GM18873 (cell line): ENCODE measurements at regions not wholly inside any gene's neighbourhood (a gene's known extent, or its start where the extent isn't known, plus 50 kb on each side); places are given as distances from the start of the nearest gene placed in this dataset.

Experiments
- ATAC-seq: cut with Tn5 transposase; IDR thresholded peaks from one replicate; pipeline ENCODE4 v1.9.1; 2021; ENCODE audit warnings: mild to moderate bottlenecking, moderate library complexity, moderate number of reproducible peaks; ENCODE audit not compliant: unreplicated experiment, low FRiP score

DNA sequence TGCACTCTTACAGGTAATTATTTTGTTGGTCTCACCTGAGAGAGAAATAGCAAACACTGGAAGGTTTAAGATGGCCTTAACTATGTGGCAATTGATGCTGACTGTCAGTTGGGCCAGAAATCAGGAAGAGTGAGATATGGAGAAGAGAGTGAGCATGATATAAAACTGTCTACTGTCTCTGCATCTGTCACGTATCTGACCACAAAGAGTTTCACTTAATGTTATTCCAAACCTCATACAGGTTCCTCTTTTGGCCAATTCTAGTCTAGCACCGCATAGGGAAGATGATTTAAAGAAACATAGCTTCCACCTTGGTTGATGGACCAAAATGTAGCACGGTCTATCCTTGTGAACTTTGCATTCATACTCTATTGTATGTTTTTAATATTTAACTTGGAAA lies 381.0 kb upstream of the BOD1L1 start:
- no peak for ATAC-seq

DNA sequence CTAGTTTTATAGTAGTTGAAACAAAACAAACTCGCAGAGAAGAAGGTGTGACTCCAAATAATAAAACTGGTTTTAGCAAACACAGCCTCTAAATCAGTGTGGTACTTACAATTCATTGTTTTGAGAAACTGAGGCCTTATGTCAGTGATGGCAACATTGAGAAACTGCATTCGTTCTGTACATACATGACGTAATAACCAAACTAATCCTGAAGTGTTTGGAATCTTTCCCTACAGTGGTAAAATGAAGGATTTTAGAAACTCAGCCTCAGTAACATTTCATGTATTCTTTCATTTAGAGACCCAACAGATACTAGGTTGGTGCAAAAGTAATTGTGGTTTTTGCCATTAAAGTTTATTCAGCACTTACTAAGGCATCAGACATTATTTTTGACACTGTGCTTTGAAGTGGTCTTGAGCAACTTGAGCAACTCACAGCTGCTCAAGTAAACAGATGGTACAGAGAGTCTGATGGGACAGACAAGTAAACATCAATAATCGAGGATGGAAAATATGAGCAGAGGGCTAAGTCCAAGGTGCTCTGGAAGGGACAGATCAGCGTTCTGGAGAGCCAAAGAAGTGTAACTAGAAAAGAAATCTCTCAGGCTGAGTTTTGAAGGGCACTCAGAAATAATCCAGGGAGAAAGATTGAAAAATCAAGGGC lies 390.8 kb upstream of the BOD1L1 start:
- ATAC-seq, result no peak

DNA sequence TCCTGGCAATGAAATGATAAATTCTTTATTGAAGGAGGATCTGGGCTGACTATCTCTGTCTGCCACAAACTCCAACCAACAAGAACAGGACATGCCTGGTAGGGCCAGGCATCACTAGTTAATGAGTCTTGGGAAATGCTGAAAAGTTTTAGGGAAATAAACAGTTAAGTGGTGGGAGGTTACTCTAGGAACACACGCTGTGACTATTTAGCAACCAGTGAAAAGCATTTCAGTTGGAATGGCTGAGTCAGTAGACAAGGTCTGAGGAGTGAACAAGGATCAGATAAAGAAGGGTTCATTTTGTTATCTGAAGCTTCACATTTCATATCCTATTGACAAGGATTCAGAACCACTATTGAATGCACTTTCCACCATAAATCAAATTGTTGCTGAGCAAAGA lies 394.9 kb upstream of the BOD1L1 start:
- ATAC-seq, result no peak

DNA sequence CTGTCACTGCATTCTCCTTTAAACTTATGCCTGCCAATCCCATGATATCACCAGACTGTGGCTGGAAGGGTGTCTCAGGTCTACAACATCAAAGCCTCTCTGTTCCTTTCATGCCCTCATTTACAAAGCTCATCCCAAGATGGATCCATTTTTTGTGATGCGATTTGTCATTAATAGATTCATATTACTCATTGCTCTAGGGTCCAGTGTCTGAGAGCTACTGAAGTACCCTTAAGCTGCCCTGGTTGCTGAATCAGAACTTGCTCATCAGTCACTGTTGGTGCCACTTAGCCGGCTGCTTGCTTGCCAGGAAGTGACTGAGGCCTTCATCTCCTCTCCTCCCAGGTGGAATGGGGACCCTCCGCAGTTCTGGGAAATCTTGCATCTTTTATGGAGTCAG lies 395.5 kb upstream of the BOD1L1 start:
- ATAC-seq, result no peak

DNA sequence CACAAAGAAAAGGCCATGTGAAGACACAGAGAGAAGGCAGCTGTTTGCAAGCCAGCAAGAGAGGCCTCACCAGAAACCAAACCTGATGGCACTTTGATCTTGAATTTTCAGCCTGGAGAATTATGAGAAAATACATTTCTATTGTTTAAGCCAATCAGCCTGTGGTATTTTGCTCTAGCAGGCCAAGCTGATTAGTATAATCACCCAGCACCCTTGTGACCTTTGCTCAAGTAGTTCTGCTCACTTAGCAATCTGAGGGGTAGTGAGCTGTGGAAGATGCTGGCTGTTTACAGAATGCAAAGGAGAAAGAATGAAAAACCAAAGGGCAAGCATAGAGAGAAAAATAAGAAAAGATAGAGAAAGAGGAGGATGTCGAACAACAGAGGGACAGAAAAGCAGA lies 396.4 kb upstream of the BOD1L1 start:
- no peak for ATAC-seq

DNA sequence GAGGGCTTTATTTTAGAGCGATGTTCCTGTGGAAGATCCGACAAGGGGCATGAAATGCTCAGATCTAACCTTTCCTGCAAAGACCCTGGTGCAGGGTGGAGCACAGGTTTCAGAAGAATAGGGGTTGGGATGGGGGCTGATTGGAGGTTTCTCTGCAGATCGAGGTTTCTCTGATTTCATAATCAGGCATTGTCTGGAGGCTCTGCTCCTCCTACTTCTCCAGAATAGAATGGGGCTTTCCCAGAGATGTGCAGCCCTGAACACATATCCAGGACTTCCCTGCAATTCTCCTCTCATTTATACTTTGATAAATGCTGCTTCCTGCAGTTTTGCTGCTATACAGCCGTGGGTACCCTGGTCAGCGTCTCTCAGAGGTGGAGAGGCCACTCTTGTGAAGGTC lies 397.6 kb upstream of the BOD1L1 start:
- no peak for ATAC-seq

DNA sequence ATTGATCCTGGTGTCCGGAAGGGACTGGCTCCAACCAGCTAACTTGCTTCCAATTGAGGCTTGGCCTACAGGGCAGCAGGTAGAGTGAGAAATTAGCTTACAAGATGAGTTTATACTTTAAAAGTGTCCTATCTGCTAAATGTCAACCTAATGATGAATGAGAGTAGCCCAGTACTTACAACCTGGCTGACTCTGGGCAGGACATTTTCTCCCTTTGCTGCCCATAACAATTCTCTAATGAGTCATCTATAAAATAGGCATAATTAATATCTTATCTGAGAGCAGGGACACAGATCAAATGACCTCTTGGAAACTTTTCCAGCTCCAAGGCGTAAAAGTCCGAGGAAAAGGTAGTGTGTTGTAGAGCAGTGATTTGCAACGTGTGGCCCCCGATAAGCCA lies 398.4 kb upstream of the BOD1L1 start:
- ATAC-seq, result no peak

DNA sequence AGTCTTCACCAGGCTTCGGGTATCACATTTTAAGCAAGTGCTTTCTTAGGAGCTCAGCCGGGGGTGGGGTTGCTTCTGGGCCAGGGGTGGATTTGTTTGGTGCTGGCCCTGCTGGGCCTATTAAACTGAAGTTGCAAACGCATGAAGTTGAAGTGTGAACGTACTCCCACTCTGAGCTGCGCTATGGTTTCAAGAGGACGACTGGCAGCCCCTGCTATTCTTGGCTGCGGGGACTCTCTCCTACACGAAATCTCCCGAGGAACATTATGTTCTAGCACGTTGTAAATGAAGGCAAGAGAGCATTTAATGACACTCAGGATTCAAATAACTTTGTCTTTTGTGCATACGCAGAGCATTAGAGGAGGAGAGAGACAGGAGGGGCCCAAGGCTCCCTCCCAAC lies 401.3 kb upstream of the BOD1L1 start:
- ATAC-seq, result no peak

DNA sequence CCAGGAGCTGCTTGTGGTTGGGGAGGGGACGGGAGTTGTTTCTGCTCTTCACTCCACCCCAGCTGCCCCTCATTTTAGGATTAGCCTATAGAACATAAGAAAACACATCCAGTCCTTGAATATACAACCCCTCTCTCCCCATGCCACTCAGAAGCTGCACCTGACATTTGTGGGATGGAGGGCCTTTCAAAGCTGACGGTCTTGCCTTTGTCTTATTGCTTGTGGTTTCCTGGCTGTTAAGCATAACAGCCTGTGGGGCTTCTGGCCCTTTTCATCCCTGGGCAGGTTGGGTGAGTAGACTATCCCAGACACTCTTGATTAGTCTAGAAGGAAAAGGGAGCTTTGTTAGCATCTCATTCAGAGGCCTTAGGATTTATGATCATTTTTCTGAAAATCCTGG lies 407.6 kb upstream of the BOD1L1 start:
- no peak for ATAC-seq

DNA sequence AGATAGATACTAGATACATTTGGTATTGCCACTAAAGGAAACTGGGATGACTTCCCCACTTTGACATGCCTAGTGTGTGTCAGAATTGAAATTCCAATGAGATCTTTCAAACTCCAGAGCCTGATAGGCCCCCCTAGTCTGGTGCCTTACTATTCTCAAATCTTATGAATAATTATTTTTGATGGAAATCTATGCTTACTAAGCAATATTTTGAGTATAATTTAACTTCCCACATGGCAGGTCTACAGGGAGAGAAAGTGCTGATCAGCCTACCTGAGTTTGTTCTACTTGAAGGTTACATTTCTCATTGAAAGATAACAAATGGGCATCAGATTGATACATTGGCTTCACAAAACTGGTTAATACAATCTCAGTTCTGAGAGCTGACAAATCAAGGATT lies 415.7 kb upstream of the BOD1L1 start:
- ATAC-seq, result no peak

DNA sequence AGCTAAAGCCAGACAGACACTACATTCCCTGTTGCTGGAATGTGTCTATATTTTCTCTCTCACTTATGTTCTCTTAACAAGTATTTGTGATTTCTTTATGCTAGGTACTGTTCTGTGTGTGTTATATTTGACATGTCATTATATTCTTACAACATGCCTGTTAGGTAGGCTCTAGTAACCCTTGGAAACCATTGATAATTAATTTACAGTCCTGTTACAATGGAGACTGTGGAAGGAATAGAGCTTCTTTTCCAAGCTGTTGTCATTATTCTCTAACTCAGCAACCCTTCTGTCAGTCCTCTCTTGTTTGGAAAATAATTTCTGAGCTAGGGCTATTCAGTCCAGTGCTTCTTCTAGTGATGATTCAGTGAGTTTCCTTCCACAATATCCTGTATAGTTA lies 419.1 kb upstream of the BOD1L1 start:
- no peak for ATAC-seq

DNA sequence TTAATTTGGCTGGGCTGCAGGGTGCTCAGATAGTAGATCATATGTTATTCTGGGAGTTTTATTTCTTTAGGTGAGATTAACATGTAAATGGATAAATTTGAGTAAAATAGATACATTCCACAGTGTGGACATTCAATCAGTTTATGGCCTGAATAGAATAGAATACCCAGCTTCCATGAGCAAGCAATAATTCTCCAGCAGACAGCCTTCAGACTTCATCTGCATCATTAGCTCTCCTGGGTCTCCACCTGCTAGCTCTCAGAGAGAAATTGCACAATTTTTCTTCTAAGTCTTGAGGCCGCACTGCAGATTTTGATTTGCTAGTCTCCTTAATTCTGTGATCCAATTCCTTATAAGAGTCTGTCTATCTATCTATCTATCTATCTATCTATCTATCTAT lies 420.3 kb upstream of the BOD1L1 start:
- ATAC-seq, result no peak

DNA sequence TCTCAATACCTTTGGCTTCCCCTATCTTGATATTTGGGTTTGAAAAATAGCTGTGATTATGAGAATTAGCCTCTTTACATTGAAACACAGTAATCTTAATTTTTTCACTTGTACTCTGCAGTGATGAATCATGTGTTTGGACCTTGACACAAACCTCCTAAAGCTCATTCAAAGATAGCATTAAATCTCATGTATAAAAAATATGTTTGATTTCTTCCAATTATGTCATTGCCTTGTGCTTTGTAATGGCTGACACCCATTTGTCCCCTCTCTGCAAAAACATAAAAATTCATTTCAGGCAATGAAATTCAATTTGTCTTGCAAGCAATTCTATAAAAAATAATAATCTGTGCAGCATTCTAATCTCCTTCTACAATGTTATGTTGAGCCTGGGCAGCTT lies 422.4 kb upstream of the BOD1L1 start:
- no peak for ATAC-seq

DNA sequence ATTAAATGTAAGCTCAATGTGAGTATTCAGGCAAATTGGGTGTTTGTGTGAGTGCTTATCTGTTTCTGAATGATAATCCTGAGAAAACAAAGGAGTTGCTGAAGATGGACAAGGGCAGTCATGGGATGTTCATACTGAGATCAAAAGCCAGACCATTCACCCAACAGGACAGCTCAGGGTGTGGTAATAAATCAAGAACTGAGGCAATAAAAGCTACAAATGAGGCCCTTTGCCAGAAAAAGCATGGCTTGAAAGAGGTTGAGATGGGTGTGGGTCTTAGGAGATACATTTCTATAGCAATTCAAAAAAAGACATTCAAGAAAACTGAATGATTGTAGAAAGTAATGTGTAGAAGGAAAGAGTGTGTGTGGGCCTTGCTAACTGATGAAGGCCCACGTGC lies 425.8 kb upstream of the BOD1L1 start:
- ATAC-seq, result no peak

DNA sequence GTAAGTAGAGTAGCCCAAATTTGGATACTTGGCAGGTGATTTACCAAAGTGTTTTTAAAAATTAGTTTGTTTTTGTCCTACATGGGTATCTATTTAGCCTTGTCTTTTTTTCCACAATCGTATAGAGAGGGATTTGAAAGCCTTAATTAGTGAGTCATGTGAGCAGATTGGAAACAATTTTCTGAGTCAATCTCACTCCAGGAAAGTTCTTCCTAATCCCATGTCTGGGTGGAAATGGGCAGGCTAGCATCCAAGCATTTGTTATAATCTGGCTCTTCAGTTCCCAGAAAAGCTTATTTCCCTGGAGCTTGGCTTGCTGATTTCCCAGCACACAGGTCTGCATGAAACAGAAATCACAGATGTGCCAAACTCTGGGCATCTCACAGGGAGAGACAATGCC lies 426.9 kb upstream of the BOD1L1 start:
- no peak for ATAC-seq

DNA sequence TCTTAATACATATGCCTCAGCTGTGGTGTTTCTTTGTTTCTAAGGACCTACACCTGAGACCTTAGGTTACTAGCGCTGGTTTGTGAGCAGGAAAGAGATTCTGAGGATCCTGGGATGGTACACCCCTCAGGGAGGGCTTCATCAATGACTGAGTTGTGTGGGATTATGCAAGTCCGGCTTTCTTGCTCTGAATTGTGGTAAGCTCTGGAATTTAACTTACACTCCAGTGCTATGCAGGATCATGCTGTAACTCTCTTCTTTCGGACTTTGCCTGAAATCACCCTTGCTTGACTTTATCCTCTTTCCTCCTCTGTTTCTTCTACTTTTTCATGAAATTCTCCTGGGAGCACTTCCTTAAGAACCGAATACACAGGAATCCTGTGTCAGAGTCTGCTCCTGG lies 431.5 kb upstream of the BOD1L1 start:
- no peak for ATAC-seq

DNA sequence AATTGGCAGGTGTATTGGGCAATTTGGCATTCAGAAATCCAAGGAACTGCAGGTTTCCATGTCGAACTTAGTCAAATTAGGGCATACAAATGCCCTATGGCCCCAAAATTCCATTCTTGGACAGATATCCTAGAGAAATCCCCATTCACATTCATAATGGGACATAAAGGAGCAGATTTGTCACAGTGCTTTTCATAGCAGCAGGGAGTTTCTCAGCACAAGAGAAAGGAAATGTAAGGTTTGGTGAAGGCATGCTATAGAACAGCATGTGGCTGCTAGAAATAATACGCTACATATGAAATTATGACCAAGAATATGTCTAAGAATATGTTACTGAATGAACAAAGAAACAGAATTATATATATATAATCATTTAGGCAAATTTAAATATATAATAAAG lies 437.5 kb upstream of the BOD1L1 start:
- ATAC-seq, result no peak

DNA sequence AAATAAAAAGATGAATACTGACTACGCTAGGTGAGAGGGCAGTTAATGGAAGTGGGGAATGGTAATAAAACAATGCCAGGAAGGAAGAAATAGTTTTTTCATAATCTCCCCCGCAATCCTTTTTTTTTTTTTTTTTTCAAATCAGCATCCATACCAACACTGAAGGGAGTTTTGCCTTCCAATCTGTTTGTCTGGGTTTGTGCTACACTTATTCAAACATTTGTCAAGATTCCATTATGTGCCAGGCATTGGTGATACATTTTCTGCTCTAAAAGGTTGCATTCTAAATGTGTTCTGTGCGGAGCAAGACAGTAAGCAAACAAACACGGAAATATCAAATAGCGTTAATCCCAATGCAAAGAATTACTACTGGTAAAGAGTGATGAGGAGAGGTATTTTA lies 437.9 kb upstream of the BOD1L1 start:
- no peak for ATAC-seq

DNA sequence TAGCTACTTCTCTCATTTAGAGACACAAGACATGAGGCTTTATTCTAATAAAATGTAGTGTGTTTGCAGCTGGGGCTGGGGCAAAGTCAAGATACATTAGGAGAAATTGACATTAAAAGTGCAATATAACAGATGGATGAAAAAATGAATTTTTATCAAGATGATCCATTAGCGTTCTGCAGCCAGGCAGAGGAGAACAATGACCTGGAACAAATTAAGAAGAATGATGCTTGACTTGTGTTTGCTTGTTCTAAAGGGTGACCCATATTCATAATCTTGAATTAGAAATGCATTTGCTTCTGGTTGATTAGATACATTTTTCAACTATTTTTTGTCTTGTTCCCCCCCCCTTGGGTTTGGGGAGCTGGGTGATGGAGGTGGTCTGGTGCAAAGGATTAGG lies 439.5 kb upstream of the BOD1L1 start:
- no peak for ATAC-seq

DNA sequence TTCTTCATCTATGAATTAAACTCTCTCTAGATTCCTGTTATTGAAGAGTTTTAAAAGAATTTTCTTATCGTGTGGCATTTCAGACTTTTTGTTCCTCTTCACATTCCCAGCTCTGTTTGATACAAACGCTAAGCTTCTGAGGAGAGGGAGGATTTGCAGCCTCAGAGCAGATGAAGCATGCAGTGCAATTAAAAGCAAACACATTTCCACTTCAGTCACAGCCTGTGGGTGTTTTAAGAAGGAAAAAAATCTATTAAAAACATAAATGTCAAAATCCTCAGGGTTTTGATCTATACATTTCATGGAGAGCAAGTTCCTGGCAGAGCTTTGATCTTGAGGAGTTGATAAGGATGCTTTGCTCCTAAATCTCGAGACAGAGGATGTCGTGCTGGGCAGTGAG lies 442.4 kb upstream of the BOD1L1 start:
- ATAC-seq, result no peak

DNA sequence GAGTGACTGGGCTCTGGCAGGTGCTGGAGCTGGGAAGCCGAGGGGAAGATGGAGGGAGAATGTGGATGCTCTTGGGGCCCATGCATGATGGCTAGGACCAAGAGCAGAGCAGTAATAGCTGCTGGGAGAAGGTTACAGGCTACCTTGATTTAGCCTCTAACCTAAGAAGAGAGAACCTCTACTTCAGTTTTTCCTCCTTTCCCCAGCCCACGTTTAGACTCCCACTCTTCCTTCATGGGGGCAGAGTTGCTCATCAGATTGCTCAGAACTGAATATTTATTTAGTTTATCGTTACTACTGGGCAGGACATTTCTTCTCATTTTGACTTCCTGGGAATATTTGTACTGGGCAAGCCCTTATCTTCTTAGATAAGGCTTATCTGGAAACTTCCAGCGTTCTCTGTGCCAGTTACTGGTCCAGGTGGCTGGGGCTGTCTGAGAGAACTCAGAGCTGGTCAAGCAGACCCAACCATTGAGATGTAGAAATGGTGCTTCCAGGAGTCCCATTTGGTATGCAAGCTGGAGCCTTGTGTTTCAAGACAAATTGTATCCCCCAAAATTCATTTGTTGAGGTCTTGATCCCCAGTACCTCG lies 442.9 kb upstream of the BOD1L1 start:
- ATAC-seq, result no peak

DNA sequence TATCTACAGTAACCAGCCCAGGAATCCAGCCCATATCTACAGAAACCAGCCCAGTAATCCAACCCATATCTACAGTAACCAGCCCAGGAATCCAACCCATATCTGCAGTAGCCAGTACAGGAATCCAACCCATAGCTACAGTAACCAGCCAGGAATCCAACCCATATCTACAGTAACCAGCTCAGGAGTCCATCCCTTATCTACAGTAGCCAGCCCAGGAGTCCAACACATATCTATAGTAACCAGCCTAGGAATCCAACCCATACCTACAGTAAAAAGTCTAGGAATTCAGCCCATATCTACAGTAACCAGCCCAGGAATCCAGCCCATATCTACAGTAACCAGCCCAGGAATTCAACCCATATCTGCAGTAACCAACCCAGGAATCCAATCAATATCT lies 445.0 kb upstream of the BOD1L1 start:
- no peak for ATAC-seq

DNA sequence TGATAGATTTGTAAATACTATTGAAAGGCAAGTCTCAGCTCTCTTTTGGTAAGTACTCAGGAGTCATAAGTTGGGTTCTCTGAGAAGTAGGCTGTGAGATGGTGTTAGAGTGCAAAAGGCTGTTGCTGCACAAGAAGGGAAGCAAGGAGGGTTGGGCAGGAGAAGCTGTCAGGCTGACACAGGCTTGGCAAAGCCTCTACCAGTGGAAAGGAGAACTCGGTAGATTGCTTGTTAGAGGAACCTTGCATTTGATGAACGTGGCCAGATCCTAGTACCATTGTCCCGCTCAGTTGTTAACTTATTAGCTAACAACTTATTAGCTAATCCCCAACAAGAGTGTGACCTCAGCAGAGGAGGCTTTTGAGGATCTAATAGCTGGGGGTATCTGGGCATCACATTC lies 449.3 kb upstream of the BOD1L1 start:
- ATAC-seq, result no peak
